CD14-positive monocyte (primary cell): ENCODE measurements at regions not wholly inside any gene's neighbourhood (a gene's known extent, or its start where the extent isn't known, plus 50 kb on each side); places are given as distances from the start of the nearest gene placed in this dataset.
"Not testable (repeated sequence)": the region's sequence is repeated elsewhere in the genome, so short reads cannot be mapped to it uniquely, and the experiment has no call there.

Experiments used
- DNase-seq, 3 donors: peaks; one replicate each; pipeline ENCODE4 v3.0.0-alpha.2; 2011 to 2022
- H2AFZ ChIP-seq: 2 replicates; pipeline ENCODE4 v1.6.0; 2012; ENCODE audit warnings: mild to moderate bottlenecking, low read depth, low read length, inconsistent platforms; ENCODE audit not compliant: insufficient read depth, poor library complexity, severe bottlenecking
- H3K27ac ChIP-seq, 2 donors: 1 replicate in 1 of 2; 2 replicates in 1 of 2; pipeline ENCODE4 v1.5.1; 2012 to 2013; ENCODE audit warnings: low read length in 2 of 2, control low read depth in 1 of 2, inconsistent platforms in 1 of 2, low read depth in 1 of 2, mild to moderate bottlenecking in 1 of 2
- H3K27me3 ChIP-seq, 2 donors: one replicate each; pipeline versions ENCODE4 v1.6.0 to v1.6.1; 2011 to 2013; ENCODE audit warnings: low read length in 2 of 2; ENCODE audit not compliant: control insufficient read depth in 2 of 2, insufficient read depth in 2 of 2
- H3K36me3 ChIP-seq, 2 donors: replicated peaks in 1 of 2; 1 replicate in 1 of 2; 2 replicates in 1 of 2; pipeline versions ENCODE4 v1.5.1 to v1.6.1; 2012 to 2013; ENCODE audit warnings: low read length in 2 of 2, control low read depth in 1 of 2, inconsistent platforms in 1 of 2, mild to moderate bottlenecking in 1 of 2; ENCODE audit not compliant: insufficient read depth in 2 of 2, control insufficient read depth in 1 of 2
- H3K4me1 ChIP-seq, 2 donors: 1 replicate in 1 of 2; 2 replicates in 1 of 2; pipeline versions ENCODE4 v1.5.1 to v1.6.1; 2012 to 2013; ENCODE audit warnings: low read length in 2 of 2, control low read depth in 1 of 2, inconsistent platforms in 1 of 2, mild to moderate bottlenecking in 1 of 2, moderate library complexity in 1 of 2; ENCODE audit not compliant: insufficient read depth in 2 of 2, control insufficient read depth in 1 of 2
- H3K4me2 ChIP-seq: replicated peaks from 2 replicates; pipeline ENCODE3; 2012; ENCODE audit warnings: low read length, moderate library complexity, mild to moderate bottlenecking; ENCODE audit not compliant: poor library complexity, severe bottlenecking; ENCODE audit errors: extremely low read depth
- H3K4me3 ChIP-seq, 3 experiments: fragments of 200-600 bp in 1 of 3; sonication (generic) in 1 of 3; replicated peaks in 1 of 3; 1 replicate in 2 of 3; 2 replicates in 1 of 3; pipeline ENCODE4 v1.5.1; 2011 to 2013; ENCODE audit warnings: low read length in 3 of 3, mild to moderate bottlenecking in 3 of 3, control low read depth in 2 of 3, low read depth in 2 of 3, inconsistent platforms in 1 of 3, moderate library complexity in 1 of 3
- H3K79me2 ChIP-seq: 2 replicates; pipeline ENCODE4 v1.6.0; 2012; ENCODE audit warnings: mild to moderate bottlenecking, control low read depth, inconsistent platforms, low read length, moderate library complexity; ENCODE audit not compliant: insufficient read depth
- H3K9ac ChIP-seq: 2 replicates; pipeline ENCODE4 v1.6.0; 2017; ENCODE audit warnings: low read length, mild to moderate bottlenecking; ENCODE audit not compliant: insufficient read depth, poor library complexity, severe bottlenecking
- H3K9me3 ChIP-seq, 2 donors: replicated peaks in 1 of 2; 1 replicate in 1 of 2; 2 replicates in 1 of 2; pipeline versions ENCODE4 v1.5.1 to v1.6.1; 2012 to 2013; ENCODE audit warnings: low read length in 2 of 2, control low read depth in 1 of 2; ENCODE audit not compliant: control insufficient read depth in 1 of 2, insufficient read depth in 1 of 2
- H4K20me1 ChIP-seq: 2 replicates; pipeline ENCODE4 v1.6.0; 2012; ENCODE audit warnings: mild to moderate bottlenecking, low read length, control low read depth, moderate library complexity; ENCODE audit not compliant: insufficient read depth
- H3K27ac Mint-ChIP-seq, 7 donors: one replicate each; pipeline ENCODE4 v1.8.0; 2020; ENCODE audit warnings: mild to moderate bottlenecking in 7 of 7, mixed read lengths in 7 of 7, moderate library complexity in 6 of 7, inconsistent platforms in 2 of 7
- H3K27me3 Mint-ChIP-seq, 3 donors: one replicate each; pipeline ENCODE4 v1.8.0; 2021 to 2022; ENCODE audit warnings: low read depth in 3 of 3, mild to moderate bottlenecking in 3 of 3, mixed read lengths in 3 of 3, moderate library complexity in 3 of 3, inconsistent platforms in 1 of 3
- H3K36me3 Mint-ChIP-seq, 2 donors: one replicate each; pipeline ENCODE4 v1.8.0; 2020; ENCODE audit warnings: mixed read lengths in 2 of 2, inconsistent platforms in 1 of 2, mild to moderate bottlenecking in 1 of 2
- H3K4me1 Mint-ChIP-seq: one replicate; pipeline ENCODE4 v1.8.0; 2020; ENCODE audit warnings: mild to moderate bottlenecking, mixed read lengths
- H3K4me3 Mint-ChIP-seq, 2 donors: one replicate each; pipeline ENCODE4 v1.8.0; 2020; ENCODE audit warnings: mild to moderate bottlenecking in 2 of 2, mixed read lengths in 2 of 2, moderate library complexity in 1 of 2
- H3K9me3 Mint-ChIP-seq, 7 donors: one replicate each; pipeline ENCODE4 v1.8.0; 2020 to 2022; ENCODE audit warnings: mixed read lengths in 7 of 7, mild to moderate bottlenecking in 6 of 7, moderate library complexity in 6 of 7, inconsistent platforms in 2 of 7
- CTCF ChIP-seq: fragments of 200-600 bp; IDR thresholded peaks from one replicate; pipeline ENCODE4 v1.8.0; 2022; ENCODE audit warnings: antibody characterized with exemption, mild to moderate bottlenecking
- WGBS: methylation state at CpG from one replicate; pipeline ENCODE4 v1.1.5; 2013; ENCODE audit warnings: missing lambda C conversion rate; ENCODE audit not compliant: insufficient coverage; 5-methylcytosine and 5-hydroxymethylcytosine counted together
- intact Hi-C, 2 donors: fragments of 100-400 bp; cut with micrococcal nuclease; formaldehyde crosslinking; loops; one replicate each; pipeline versions ENCODE4 v1.15.0 to v1.15.1; 2023

- Histone ChIP-seq H3K4me3 (no peak overlapping the region), H3K9ac (no peak overlapping the region), H3K9me3 (peaks cover 4 to 8% of the 10 kb centered on the region in 2 donors), H2AFZ (no peak overlapping the region), H3K36me3 (no peaks in the 10 kb centered on the region), H3K4me2 (no peak overlapping the region), H3K27ac (no peak overlapping the region), H4K20me1 (no peaks in the 10 kb centered on the region), H3K27me3 (no peaks in the 10 kb centered on the region), H3K4me1 (no peaks in the 10 kb centered on the region), H3K79me2 (no peaks in the 10 kb centered on the region)
- Mint-ChIP-seq H3K4me1 (no peaks in the 10 kb centered on the region), H3K27me3 (peaks cover 5 to 6% (median 5%) of the 10 kb centered on the region in 3 donors), H3K36me3 (no peaks in the 10 kb centered on the region), H3K9me3 (peaks cover 3 to 15% (median 5%) of the 10 kb centered on the region in 7 donors), H3K27ac (no peak overlapping the region), H3K4me3 (no peak overlapping the region)
- no peak for TF ChIP-seq CTCF
- DNase-seq = no peak
- intact Hi-C loops = no loop called here
- 91% methylated on average over 2 of the region's 3 CpGs for WGBS
Measured at GRCh38 chr1:232143315-232143886, 486.5 kb downstream of the SIPA1L2 start.

- H3K27ac Mint-ChIP-seq = no peak overlapping the region
- WGBS = 100% methylated on average over 2 of the region's 8 CpGs
- DNase-seq = no peak
- intact Hi-C loops = no loop called here
- H3K9me3 ChIP-seq = peaks cover 4 to 8% of the 10 kb centered on the region in 2 donors
- H3K4me1 Mint-ChIP-seq = no peaks in the 10 kb centered on the region
- H3K4me3 Mint-ChIP-seq = no peak overlapping the region
- H3K79me2 ChIP-seq = no peaks in the 10 kb centered on the region
- no peaks in the 10 kb centered on the region for H3K36me3 ChIP-seq
- H3K4me3 ChIP-seq = no peak overlapping the region
- H3K9ac ChIP-seq = no peak overlapping the region
- peaks cover 4 to 6% (median 5%) of the 10 kb centered on the region in 3 donors for H3K27me3 Mint-ChIP-seq
- no peaks in the 10 kb centered on the region for H4K20me1 ChIP-seq
- H3K4me2 ChIP-seq = no peak overlapping the region
- no peak overlapping the region for H2AFZ ChIP-seq
- peaks cover 3 to 15% (median 5%) of the 10 kb centered on the region in 7 donors for H3K9me3 Mint-ChIP-seq
- H3K27me3 ChIP-seq = no peaks in the 10 kb centered on the region
- no peaks in the 10 kb centered on the region for H3K4me1 ChIP-seq
- TF ChIP-seq CTCF = no peak
- no peak overlapping the region for H3K27ac ChIP-seq
- no peaks in the 10 kb centered on the region for H3K36me3 Mint-ChIP-seq
Measured at GRCh38 chr1:232142403-232143314, 487.3 kb downstream of the SIPA1L2 start.

- peaks cover 3 to 20% (median 9%) of the 10 kb centered on the region in 7 donors for H3K9me3 Mint-ChIP-seq
- H3K9ac ChIP-seq, H3K4me3 ChIP-seq, H3K4me3 Mint-ChIP-seq, H2AFZ ChIP-seq, H3K4me1 ChIP-seq, H3K36me3 ChIP-seq, DNase-seq, H3K27ac Mint-ChIP-seq, H3K4me1 Mint-ChIP-seq, intact Hi-C loops, H3K4me2 ChIP-seq, H3K9me3 ChIP-seq, H3K27ac ChIP-seq, H4K20me1 ChIP-seq, H3K36me3 Mint-ChIP-seq, H3K27me3 ChIP-seq, H3K79me2 ChIP-seq: not testable (repeated sequence)
- H3K27me3 Mint-ChIP-seq = peaks cover 6 to 11% (median 7%) of the 10 kb centered on the region in 3 donors
- WGBS = 100% methylated on average over 1 of the region's 5 CpGs
Measured at GRCh38 chr1:232141167-232141448, 488.8 kb downstream of the SIPA1L2 start.
